ENCODE measurements at regions not wholly inside any gene's neighbourhood (a gene's known extent, or its start where the extent isn't known, plus 50 kb on each side); places are given as distances from the start of the nearest gene placed in this dataset.
"Not testable (repeated sequence)": the region's sequence is repeated elsewhere in the genome, so short reads cannot be mapped to it uniquely, and the experiment has no call there.

GRCh38 chr9:79492092-79493009 lies 79.4 kb upstream of the TLE4 start:
- Histone ChIP-seq H3K27ac (no peak overlapping the region), H3K4me3 (ENCODE audit: low read depth, low read length) (no peak overlapping the region), H3K27me3 (replicated peaks) (no peaks in the 10 kb centered on the region), H3K36me3 (replicated peaks) (no peaks in the 10 kb centered on the region)
- no peak for TF ChIP-seq CTCF (IDR thresholded peaks at IDR 0.05; ENCODE audit: low read depth, low read length, missing control alignments)
- in situ Hi-C loops (cut with HindIII; ENCODE audit: low pct_ligation_motif_present, low sequenced_read_pairs) = no loop called here
- DNase-seq = no peak

GRCh38 chr9:79500196-79500864 lies 71.4 kb upstream of the TLE4 start:
- H3K27ac ChIP-seq; H3K27me3 ChIP-seq (replicated peaks); H3K36me3 ChIP-seq (replicated peaks); DNase-seq; in situ Hi-C loops (cut with HindIII; ENCODE audit: low pct_ligation_motif_present, low sequenced_read_pairs); H3K4me3 ChIP-seq (ENCODE audit: low read depth, low read length): not testable (repeated sequence)

- no peak for DNase-seq
- no peak overlapping the region for H3K4me3 ChIP-seq (ENCODE audit: low read depth, low read length)
- in situ Hi-C loops (cut with HindIII; ENCODE audit: low pct_ligation_motif_present, low sequenced_read_pairs) = no loop called here
- TF ChIP-seq CTCF (IDR thresholded peaks at IDR 0.05; ENCODE audit: low read depth, low read length, missing control alignments) = no peak
- H3K36me3 ChIP-seq (replicated peaks) = no peaks in the 10 kb centered on the region
- H3K27me3 ChIP-seq (replicated peaks) = no peaks in the 10 kb centered on the region
- H3K27ac ChIP-seq = no peak overlapping the region
These were observed 70.2 kb upstream of the TLE4 start for GRCh38 chr9:79501546-79501945.

DNA sequence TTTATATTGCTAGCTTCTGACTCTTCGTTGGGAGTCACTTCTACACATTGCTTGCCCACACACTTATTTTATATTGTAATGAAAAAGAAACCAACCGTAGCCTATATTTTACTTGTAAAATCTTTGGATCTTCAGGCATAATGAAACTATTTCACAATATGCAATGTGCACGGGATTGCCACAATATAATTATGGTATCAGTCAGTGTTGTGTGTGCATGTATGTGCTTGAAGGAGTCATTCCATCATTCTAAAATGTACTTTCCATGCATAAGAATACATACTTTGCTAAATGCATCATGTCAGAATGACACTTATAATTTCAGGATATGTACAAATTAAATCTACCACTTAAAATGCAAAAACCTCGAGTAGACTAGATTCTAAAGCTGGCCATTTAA lies 64.0 kb upstream of the TLE4 start:
- Histone ChIP-seq H3K27ac (no peak overlapping the region), H3K27me3 (replicated peaks) (no peaks in the 10 kb centered on the region), H3K4me3 (ENCODE audit: low read depth, low read length) (no peak overlapping the region), H3K36me3 (replicated peaks) (no peaks in the 10 kb centered on the region)
- no peak for DNase-seq
- in situ Hi-C loops (cut with HindIII; ENCODE audit: low pct_ligation_motif_present, low sequenced_read_pairs) = no loop called here
- TF ChIP-seq CTCF (IDR thresholded peaks at IDR 0.05; ENCODE audit: low read depth, low read length, missing control alignments) = no peak

GRCh38 chr9:79512251-79512650 lies 59.5 kb upstream of the TLE4 start:
- no peak for DNase-seq
- H3K4me3 ChIP-seq (ENCODE audit: low read depth, low read length) = no peak overlapping the region
- H3K36me3 ChIP-seq (replicated peaks) = no peaks in the 10 kb centered on the region
- H3K27me3 ChIP-seq (replicated peaks) = no peaks in the 10 kb centered on the region
- in situ Hi-C loops (cut with HindIII; ENCODE audit: low pct_ligation_motif_present, low sequenced_read_pairs) = no loop called here
- H3K27ac ChIP-seq = no peak overlapping the region
- no peak for TF ChIP-seq CTCF (IDR thresholded peaks at IDR 0.05; ENCODE audit: low read depth, low read length, missing control alignments)
